ENCODE measurements at regions not wholly inside any gene's neighbourhood (a gene's known extent, or its start where the extent isn't known, plus 50 kb on each side); places are given as distances from the start of the nearest gene placed in this dataset.

DNA sequence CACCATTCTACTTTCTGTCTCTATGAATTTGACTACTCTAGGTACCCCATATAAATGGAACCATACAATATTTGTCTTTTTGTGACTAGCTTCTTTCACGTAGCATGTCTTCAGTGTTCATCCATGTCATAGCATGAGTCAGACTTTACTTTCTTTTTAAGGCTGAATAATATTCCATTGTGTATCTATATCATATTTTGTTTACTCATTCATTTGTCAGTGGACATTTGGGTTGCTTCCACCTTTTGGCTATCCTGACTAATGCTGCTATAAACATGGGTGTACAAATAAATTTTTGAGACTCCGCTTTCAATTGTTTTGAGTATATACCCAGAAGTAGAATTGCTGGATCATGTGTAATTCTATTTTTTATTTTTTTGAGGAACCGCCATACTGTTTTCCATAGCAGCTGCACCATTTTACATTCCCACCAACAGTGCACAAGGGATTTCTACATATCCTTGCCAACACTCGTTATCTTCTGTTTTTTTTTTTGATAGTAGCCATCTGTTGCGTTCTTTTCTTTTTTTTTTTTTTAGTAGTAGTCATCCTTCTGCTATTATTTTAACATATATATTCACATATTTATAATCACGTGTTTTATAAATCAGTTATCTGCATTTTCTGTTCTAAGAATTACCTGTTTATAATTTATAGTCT is 158.0 kb upstream of the MED14 start:
- Histone ChIP-seq H3K4me3 (no peak overlapping the region), H3K4me2 (no peak overlapping the region), H3K9me3 (peaks cover 4% of the 10 kb centered on the region; the same call in 1 of the 3 replicates), H3K4me1 (no peaks in the 10 kb centered on the region), H3K27ac (no peak overlapping the region)
- DNase-seq (ENCODE audit: low read depth in 1 of 2, low spot score in 1 of 2) (no peak), ATAC-seq (no peak), FAIRE-seq (no peak)
- ChIA-PET POLR2A (no interaction called here), CTCF (interaction anchor here (1.3 kb wide), 1 partner anchor 99 kb away, joined by 3 read pairs; no protein-coding TSS in a partner anchor)
- TF ChIP-seq NFE2L2 (conservative IDR thresholded peaks at IDR 0.05; ENCODE audit: low read length) (no peak), GATA3 (IDR thresholded peaks at IDR 0.05; ENCODE audit: borderline replicate concordance) (no peak), RARB (CRISPR knock-in tag; IDR thresholded peaks at IDR 0.05) (no peak), SMC3 (IDR thresholded peaks at IDR 0.05) (no peak), ZC3H11A (IDR thresholded peaks at IDR 0.05) (no peak), ESRRA (IDR thresholded peaks at IDR 0.05; ENCODE audit: borderline replicate concordance, low read length) (no peak), RCOR1 (IDR thresholded peaks at IDR 0.05; ENCODE audit: low read depth, low read length) (no peak)
- TF ChIP-seq, protein P1, sequence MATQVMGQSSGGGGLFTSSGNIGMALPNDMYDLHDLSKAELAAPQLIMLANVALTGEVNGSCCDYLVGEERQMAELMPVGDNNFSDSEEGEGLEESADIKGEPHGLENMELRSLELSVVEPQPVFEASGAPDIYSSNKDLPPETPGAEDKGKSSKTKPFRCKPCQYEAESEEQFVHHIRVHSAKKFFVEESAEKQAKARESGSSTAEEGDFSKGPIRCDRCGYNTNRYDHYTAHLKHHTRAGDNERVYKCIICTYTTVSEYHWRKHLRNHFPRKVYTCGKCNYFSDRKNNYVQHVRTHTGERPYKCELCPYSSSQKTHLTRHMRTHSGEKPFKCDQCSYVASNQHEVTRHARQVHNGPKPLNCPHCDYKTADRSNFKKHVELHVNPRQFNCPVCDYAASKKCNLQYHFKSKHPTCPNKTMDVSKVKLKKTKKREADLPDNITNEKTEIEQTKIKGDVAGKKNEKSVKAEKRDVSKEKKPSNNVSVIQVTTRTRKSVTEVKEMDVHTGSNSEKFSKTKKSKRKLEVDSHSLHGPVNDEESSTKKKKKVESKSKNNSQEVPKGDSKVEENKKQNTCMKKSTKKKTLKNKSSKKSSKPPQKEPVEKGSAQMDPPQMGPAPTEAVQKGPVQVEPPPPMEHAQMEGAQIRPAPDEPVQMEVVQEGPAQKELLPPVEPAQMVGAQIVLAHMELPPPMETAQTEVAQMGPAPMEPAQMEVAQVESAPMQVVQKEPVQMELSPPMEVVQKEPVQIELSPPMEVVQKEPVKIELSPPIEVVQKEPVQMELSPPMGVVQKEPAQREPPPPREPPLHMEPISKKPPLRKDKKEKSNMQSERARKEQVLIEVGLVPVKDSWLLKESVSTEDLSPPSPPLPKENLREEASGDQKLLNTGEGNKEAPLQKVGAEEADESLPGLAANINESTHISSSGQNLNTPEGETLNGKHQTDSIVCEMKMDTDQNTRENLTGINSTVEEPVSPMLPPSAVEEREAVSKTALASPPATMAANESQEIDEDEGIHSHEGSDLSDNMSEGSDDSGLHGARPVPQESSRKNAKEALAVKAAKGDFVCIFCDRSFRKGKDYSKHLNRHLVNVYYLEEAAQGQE (IDR thresholded peaks at IDR 0.05): no peak
- 64% methylated on average over 6 of the region's 6 CpGs for WGBS (ENCODE audit: missing lambda C conversion rate)

DNA sequence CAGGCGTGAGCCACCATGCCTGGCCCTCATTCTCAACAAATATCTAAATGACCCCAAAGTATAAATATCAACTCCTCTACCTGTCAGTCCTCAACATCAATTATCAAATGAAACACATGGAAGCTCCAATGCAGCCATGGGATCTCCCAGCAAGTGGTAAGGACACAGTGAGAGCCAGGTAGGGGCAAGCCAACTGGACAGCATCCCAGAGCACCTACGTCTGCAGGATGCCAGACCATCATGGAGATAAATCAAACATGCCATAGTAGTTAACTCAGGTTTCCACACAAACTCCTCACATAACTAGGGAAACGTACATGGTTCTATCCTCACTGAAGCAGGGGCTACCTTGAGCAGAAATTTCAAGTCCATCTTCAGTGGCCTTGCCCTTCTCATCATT is 159.9 kb upstream of the MED14 start:
- ChIA-PET POLR2A (no interaction called here), CTCF (no interaction called here)
- FAIRE-seq (no peak), DNase-seq (ENCODE audit: low read depth in 1 of 2, low spot score in 1 of 2) (no peak), ATAC-seq (no peak)
- Histone ChIP-seq H3K27ac (no peak overlapping the region), H3K9me3 (peaks cover 4% of the 10 kb centered on the region; the same call in 1 of the 3 replicates), H3K4me3 (no peak overlapping the region), H3K4me2 (no peak overlapping the region), H3K4me1 (no peaks in the 10 kb centered on the region)
- WGBS (ENCODE audit: missing lambda C conversion rate): 68% methylated on average over 3 of the region's 3 CpGs
- TF ChIP-seq SMC3 (IDR thresholded peaks at IDR 0.05) (no peak), KDM5A (IDR thresholded peaks at IDR 0.05) (no peak), RFX5 (IDR thresholded peaks at IDR 0.05) (no peak), TP53 (CRISPR knock-in tag; IDR thresholded peaks at IDR 0.05) (no peak), RAD21 (conservative IDR thresholded peaks at IDR 0.05 in 1 of 2, IDR thresholded peaks at IDR 0.05 in 1 of 2) (no peak), EP300 (IDR thresholded peaks at IDR 0.05) (no peak), FOSB (CRISPR knock-in tag; IDR thresholded peaks at IDR 0.05) (no peak), FOXS1 (CRISPR knock-in tag; IDR thresholded peaks at IDR 0.05) (no peak)

DNA sequence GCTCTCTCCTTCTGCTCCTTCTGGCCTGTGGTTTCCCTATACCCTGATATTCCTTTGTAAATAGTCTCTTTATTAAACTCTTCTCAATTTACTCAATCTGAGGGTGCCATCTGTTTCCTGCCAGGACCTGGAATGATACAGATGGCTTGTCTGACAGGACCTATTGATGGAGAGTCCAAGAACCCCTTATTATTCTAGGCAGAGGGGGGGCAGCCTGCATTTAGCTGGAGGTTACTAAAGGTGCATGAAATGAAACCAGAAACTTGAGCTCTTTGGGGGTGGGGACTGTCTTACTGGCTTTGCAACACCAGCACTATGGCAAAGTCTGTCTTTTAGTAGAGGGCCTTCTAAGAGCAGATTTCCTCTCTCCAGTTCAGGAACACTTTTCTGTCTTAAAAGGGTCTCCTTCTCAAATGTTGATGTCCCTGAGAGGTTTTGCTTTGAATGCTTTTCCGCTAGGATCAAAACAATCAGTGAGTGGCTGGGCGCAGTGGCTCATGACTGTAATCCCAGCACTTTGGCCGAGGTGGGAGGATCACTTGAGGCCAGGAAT is 162.5 kb upstream of the MED14 start:
- ATAC-seq (no peak), DNase-seq (ENCODE audit: low read depth in 1 of 2, low spot score in 1 of 2) (no peak), FAIRE-seq (no peak)
- WGBS (ENCODE audit: missing lambda C conversion rate): 89% methylated on average over 3 of the region's 3 CpGs
- Histone ChIP-seq H3K4me1 (no peaks in the 10 kb centered on the region), H3K9me3 (no peaks in the 10 kb centered on the region), H3K4me2 (no peak overlapping the region), H3K27ac (no peak overlapping the region), H3K4me3 (no peak overlapping the region)
- TF ChIP-seq, protein P2, sequence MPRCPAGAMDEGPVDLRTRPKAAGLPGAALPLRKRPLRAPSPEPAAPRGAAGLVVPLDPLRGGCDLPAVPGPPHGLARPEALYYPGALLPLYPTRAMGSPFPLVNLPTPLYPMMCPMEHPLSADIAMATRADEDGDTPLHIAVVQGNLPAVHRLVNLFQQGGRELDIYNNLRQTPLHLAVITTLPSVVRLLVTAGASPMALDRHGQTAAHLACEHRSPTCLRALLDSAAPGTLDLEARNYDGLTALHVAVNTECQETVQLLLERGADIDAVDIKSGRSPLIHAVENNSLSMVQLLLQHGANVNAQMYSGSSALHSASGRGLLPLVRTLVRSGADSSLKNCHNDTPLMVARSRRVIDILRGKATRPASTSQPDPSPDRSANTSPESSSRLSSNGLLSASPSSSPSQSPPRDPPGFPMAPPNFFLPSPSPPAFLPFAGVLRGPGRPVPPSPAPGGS (IDR thresholded peaks at IDR 0.05): no peak
- TF ChIP-seq CHD2 (IDR thresholded peaks at IDR 0.05; ENCODE audit: low read length, partially characterized antibody) (no peak), RAD21 (conservative IDR thresholded peaks at IDR 0.05 in 1 of 2, IDR thresholded peaks at IDR 0.05 in 1 of 2) (no peak), KDM1A (IDR thresholded peaks at IDR 0.05; ENCODE audit: low read depth) (no peak), ZSCAN20 (CRISPR knock-in tag; IDR thresholded peaks at IDR 0.05) (no peak), ESRRA (IDR thresholded peaks at IDR 0.05; ENCODE audit: borderline replicate concordance, low read length) (no peak), MAZ (IDR thresholded peaks at IDR 0.05; ENCODE audit: borderline replicate concordance, low read depth, low read length) (no peak)
- TF ChIP-seq, protein P3, sequence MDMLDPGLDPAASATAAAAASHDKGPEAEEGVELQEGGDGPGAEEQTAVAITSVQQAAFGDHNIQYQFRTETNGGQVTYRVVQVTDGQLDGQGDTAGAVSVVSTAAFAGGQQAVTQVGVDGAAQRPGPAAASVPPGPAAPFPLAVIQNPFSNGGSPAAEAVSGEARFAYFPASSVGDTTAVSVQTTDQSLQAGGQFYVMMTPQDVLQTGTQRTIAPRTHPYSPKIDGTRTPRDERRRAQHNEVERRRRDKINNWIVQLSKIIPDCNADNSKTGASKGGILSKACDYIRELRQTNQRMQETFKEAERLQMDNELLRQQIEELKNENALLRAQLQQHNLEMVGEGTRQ (IDR thresholded peaks at IDR 0.05): no peak
- TF ChIP-seq, protein P4, sequence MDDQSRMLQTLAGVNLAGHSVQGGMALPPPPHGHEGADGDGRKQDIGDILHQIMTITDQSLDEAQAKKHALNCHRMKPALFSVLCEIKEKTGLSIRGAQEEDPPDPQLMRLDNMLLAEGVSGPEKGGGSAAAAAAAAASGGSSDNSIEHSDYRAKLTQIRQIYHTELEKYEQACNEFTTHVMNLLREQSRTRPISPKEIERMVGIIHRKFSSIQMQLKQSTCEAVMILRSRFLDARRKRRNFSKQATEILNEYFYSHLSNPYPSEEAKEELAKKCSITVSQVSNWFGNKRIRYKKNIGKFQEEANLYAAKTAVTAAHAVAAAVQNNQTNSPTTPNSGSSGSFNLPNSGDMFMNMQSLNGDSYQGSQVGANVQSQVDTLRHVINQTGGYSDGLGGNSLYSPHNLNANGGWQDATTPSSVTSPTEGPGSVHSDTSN (IDR thresholded peaks at IDR 0.05): no peak
- TF ChIP-seq, protein P5, sequence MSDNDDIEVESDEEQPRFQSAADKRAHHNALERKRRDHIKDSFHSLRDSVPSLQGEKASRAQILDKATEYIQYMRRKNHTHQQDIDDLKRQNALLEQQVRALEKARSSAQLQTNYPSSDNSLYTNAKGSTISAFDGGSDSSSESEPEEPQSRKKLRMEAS (IDR thresholded peaks at IDR 0.05): no peak
- TF ChIP-seq, protein P6, sequence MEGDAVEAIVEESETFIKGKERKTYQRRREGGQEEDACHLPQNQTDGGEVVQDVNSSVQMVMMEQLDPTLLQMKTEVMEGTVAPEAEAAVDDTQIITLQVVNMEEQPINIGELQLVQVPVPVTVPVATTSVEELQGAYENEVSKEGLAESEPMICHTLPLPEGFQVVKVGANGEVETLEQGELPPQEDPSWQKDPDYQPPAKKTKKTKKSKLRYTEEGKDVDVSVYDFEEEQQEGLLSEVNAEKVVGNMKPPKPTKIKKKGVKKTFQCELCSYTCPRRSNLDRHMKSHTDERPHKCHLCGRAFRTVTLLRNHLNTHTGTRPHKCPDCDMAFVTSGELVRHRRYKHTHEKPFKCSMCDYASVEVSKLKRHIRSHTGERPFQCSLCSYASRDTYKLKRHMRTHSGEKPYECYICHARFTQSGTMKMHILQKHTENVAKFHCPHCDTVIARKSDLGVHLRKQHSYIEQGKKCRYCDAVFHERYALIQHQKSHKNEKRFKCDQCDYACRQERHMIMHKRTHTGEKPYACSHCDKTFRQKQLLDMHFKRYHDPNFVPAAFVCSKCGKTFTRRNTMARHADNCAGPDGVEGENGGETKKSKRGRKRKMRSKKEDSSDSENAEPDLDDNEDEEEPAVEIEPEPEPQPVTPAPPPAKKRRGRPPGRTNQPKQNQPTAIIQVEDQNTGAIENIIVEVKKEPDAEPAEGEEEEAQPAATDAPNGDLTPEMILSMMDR (IDR thresholded peaks at IDR 0.05): no peak
- POLR2A ChIA-PET: no interaction called here
- CTCF ChIA-PET: no interaction called here

Data from A549 (cell line).